Upper lobe of left lung (tissue), 4 donors: ENCODE measurements at regions not wholly inside any gene's neighbourhood (a gene's known extent, or its start where the extent isn't known, plus 50 kb on each side); places are given as distances from the start of the nearest gene placed in this dataset.
"Not testable (repeated sequence)": the region's sequence is repeated elsewhere in the genome, so short reads cannot be mapped to it uniquely, and the experiment has no call there.

Experiments used
- POLR2A ChIP-seq, 4 donors: fragments of 450-650 bp; IDR thresholded peaks; one replicate each; pipeline ENCODE4 v1.5.1; 2016 to 2017; ENCODE audit warnings: antibody characterized with exemption in 4 of 4, mild to moderate bottlenecking in 2 of 4
- POLR2AphosphoS5 ChIP-seq, 2 donors: sonication (generic); formaldehyde crosslinking; IDR thresholded peaks; one replicate each; pipeline ENCODE4 v1.5.1; 2017; ENCODE audit warnings: antibody characterized with exemption in 2 of 2
- TF ChIP-seq, protein P1 (sequence below), 6 experiments: fragments of 450-650 bp in 4 of 6; fragments of 200-600 bp in 2 of 6; sonication (generic) in 2 of 6; IDR thresholded peaks; one replicate each; pipeline ENCODE4 v1.5.1; 2016 to 2019; ENCODE audit warnings: antibody characterized with exemption in 6 of 6

- not testable (repeated sequence) for TF ChIP-seq POLR2A, POLR2AphosphoS5 (IDR thresholded peaks at IDR 0.05)
- TF ChIP-seq, protein P1, sequence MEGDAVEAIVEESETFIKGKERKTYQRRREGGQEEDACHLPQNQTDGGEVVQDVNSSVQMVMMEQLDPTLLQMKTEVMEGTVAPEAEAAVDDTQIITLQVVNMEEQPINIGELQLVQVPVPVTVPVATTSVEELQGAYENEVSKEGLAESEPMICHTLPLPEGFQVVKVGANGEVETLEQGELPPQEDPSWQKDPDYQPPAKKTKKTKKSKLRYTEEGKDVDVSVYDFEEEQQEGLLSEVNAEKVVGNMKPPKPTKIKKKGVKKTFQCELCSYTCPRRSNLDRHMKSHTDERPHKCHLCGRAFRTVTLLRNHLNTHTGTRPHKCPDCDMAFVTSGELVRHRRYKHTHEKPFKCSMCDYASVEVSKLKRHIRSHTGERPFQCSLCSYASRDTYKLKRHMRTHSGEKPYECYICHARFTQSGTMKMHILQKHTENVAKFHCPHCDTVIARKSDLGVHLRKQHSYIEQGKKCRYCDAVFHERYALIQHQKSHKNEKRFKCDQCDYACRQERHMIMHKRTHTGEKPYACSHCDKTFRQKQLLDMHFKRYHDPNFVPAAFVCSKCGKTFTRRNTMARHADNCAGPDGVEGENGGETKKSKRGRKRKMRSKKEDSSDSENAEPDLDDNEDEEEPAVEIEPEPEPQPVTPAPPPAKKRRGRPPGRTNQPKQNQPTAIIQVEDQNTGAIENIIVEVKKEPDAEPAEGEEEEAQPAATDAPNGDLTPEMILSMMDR (IDR thresholded peaks at IDR 0.05) = not testable (repeated sequence)
These were observed 305.8 kb downstream of the REEP3 start for GRCh38 chr10:63827018-63827417.
